HUES6 (cell line): ENCODE measurements at regions not wholly inside any gene's neighbourhood (a gene's known extent, or its start where the extent isn't known, plus 50 kb on each side); places are given as distances from the start of the nearest gene placed in this dataset.

Experiments used
- H3K27ac ChIP-seq: 2 replicates; pipeline ENCODE4 v1.7.0; 2013; ENCODE audit warnings: low read depth, mild to moderate bottlenecking, low read length, inconsistent platforms
- H3K27me3 ChIP-seq: 2 replicates; pipeline ENCODE4 v1.6.1; 2013; ENCODE audit warnings: low read length; ENCODE audit not compliant: control insufficient read depth, insufficient read depth
- H3K36me3 ChIP-seq: 2 replicates; pipeline ENCODE4 v1.6.1; 2013; ENCODE audit warnings: low read length; ENCODE audit not compliant: control insufficient read depth, insufficient read depth
- H3K4me1 ChIP-seq: 2 replicates; pipeline ENCODE4 v1.6.1; 2013; ENCODE audit warnings: low read length; ENCODE audit not compliant: control insufficient read depth, insufficient read depth
- H3K4me3 ChIP-seq: 2 replicates; pipeline ENCODE4 v1.5.1; 2013; ENCODE audit warnings: low read depth, low read length
- H3K9ac ChIP-seq: one replicate; pipeline ENCODE4 v1.6.1; 2013; ENCODE audit warnings: mild to moderate bottlenecking, low read length
- H3K9me3 ChIP-seq: 2 replicates; pipeline ENCODE4 v1.6.1; 2013; ENCODE audit warnings: low read depth, low read length; ENCODE audit not compliant: control insufficient read depth, insufficient read depth

DNA sequence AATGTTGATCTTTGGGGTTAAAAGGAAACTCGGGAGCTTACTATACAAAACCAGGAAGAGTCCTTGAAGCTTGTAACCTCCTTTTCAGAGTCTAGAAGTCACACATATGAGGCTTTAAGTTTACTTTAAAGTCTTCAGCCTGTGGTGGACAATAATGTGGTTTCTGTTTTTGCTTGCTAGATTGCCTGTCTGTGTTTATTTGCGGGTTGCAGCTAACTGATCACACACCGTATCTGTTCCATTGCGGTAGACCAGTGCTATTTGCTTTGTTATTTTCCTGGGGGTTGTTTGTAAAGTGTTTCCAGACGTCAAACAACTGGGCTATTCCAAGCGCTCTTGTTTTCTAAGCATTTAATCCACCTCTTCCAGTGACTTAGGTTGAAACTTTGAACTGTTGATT is 143.0 kb upstream of the GYPA start:
- Histone ChIP-seq H3K4me3 (no peak overlapping the region), H3K27ac (no peak overlapping the region), H3K27me3 (no peaks in the 10 kb centered on the region), H3K4me1 (0 out of 2 replicates have a peak, but pooled peaks cover 5% of the 10 kb centered on the region), H3K9ac (no peak overlapping the region), H3K36me3 (no peaks in the 10 kb centered on the region), H3K9me3 (no peaks in the 10 kb centered on the region)

DNA sequence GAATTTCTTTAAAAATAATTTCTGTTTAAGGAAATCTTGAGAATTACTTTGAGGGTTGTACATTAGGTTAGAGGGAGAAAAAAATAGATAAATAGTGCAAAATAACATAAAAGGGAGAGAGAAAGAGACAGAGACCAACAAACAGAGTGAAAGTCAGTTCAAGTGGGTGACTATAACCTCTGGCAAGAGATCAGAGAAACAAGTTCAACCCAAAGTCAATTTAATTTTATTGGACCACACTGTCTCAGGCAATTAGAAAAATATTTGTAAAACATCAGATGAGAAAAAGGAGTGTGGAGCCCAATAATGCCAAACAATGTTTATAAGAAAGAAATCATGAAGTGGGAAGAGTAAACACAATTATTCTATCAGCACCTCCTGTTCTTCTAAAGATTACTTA is 143.5 kb upstream of the GYPA start:
- Histone ChIP-seq H3K36me3 (no peaks in the 10 kb centered on the region), H3K4me1 (0 out of 2 replicates have a peak, but pooled peaks cover 5% of the 10 kb centered on the region), H3K27me3 (no peaks in the 10 kb centered on the region), H3K9me3 (no peaks in the 10 kb centered on the region), H3K4me3 (no peak overlapping the region), H3K9ac (no peak overlapping the region), H3K27ac (no peak overlapping the region)

DNA sequence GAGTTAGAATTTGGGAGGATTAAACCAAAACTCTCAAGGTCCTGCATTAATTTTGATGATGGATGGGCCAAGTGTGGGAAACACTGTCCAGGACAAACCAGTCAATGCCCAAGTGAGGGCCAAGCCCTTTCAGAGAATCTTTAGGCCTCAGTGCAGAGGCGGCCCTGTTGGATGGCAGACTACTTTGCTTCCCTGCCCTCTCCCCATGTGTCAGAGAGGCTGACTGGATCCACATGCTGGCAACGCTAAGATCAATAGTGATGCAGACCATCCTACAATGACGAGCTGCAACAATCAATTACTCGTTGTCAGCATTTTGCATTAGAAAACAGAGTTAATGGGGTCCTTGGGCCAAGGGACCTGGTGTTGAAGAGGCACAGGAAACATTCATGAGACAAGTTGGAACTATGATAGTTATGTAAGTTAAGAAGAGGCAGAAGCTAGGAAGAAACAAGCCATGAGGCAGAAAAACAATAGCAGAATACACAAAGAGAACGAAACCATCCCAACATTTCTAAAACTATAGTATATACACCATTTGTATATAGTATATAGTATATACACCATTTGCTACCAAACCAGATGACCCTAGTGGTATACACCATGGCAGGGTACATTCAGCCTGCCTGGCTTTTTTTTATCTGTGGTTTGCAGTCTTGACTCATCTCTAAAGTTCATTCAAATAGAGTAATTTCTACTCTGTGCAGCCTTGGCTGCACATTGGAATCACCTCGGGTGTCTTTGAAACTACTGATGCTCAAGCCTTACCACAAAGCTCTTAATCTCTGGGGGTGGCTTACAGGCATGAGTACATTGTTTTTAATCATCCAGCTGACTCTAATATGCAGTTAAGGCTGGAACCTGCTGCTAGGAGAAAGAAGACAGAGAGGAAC is 147.7 kb upstream of the GYPA start:
- no peak overlapping the region for H3K27ac ChIP-seq
- no peaks in the 10 kb centered on the region for H3K9me3 ChIP-seq
- H3K36me3 ChIP-seq = no peaks in the 10 kb centered on the region
- H3K4me1 ChIP-seq = 0 out of 2 replicates have a peak, but pooled peaks cover 5% of the 10 kb centered on the region
- H3K9ac ChIP-seq = no peak overlapping the region
- H3K4me3 ChIP-seq = no peak overlapping the region
- H3K27me3 ChIP-seq = no peaks in the 10 kb centered on the region

DNA sequence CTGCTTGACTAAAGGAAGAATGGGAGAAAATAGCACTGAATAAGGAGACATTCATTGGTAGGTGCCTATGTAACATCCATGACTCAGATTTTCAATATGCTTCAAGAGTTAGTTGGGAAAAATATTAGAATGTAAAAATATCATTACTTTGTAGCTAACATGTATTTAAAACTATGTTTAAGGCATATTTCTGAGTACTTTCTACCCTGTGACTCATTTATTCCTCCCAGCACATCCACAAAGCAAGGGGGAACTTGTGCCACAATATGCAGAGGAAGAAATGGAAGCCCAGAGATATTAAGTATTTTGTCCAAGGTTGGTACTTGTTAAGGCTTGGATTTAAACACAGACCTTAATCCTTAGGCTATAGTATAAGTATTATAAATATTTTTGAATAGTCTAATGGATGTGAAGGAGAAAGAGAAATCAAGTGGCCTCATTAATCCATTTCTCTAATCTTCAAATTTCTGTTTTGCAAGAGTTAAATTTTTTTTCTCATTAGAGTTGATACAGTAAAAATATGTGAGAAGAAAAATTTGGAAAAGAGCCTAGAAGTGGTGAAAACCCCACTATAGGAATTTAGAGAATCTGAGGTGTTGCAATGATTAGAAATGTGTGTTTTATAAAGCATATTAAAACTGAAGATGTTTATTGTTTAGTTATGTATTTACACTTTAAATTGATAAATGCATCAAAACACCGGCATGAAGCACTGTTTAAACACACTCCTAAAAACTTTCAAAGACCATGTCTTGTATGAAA is 149.3 kb upstream of the GYPA start:
- H3K4me1 ChIP-seq = 0 out of 2 replicates have a peak, but pooled peaks cover 5% of the 10 kb centered on the region
- no peaks in the 10 kb centered on the region for H3K36me3 ChIP-seq
- no peak overlapping the region for H3K9ac ChIP-seq
- H3K9me3 ChIP-seq = no peaks in the 10 kb centered on the region
- no peak overlapping the region for H3K4me3 ChIP-seq
- H3K27ac ChIP-seq = no peak overlapping the region
- no peaks in the 10 kb centered on the region for H3K27me3 ChIP-seq

DNA sequence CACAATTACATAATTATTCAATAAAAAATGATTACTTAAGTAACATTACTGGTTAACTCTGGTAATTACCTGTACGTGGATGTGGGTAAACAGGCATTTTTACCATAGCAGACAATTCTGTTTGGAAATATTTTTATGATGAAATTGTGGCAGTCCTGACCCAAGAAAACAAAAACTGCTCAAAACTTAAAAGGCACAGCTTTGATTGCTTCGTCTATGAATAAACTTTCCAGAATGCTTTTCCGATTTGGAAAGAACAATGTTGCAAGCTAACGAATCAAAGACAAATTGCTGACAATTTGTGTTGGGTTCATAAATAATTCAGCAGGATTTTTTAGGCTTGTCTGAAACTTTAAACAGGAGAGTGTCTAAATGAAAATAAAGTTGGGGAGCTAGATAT is 150.6 kb upstream of the GYPA start:
- H3K9me3 ChIP-seq = no peaks in the 10 kb centered on the region
- no peaks in the 10 kb centered on the region for H3K27me3 ChIP-seq
- H3K36me3 ChIP-seq = no peaks in the 10 kb centered on the region
- H3K4me3 ChIP-seq = no peak overlapping the region
- H3K4me1 ChIP-seq = 0 out of 2 replicates have a peak, but pooled peaks cover 5% of the 10 kb centered on the region
- no peak overlapping the region for H3K27ac ChIP-seq
- H3K9ac ChIP-seq = no peak overlapping the region

DNA sequence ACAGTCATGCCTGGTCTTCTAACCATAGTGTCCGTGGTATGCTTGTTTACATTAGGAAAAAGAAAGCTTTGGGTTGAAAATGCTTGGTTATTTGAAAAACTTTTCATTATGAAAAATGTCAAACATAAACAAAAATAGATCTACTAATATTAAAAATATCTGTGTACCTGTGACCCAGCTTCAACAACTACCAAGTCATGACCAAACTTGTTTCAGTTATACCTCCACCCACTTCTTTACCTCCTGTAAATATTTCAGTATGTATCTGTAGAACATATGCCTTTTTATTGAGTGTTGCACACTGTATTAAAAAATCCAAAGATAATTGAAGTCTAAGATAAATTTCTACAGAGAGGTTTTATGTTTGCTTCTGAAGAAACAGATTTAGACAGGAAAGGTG is 153.7 kb upstream of the GYPA start:
- H3K27ac ChIP-seq = no peak overlapping the region
- H3K36me3 ChIP-seq = no peaks in the 10 kb centered on the region
- no peak overlapping the region for H3K9ac ChIP-seq

DNA sequence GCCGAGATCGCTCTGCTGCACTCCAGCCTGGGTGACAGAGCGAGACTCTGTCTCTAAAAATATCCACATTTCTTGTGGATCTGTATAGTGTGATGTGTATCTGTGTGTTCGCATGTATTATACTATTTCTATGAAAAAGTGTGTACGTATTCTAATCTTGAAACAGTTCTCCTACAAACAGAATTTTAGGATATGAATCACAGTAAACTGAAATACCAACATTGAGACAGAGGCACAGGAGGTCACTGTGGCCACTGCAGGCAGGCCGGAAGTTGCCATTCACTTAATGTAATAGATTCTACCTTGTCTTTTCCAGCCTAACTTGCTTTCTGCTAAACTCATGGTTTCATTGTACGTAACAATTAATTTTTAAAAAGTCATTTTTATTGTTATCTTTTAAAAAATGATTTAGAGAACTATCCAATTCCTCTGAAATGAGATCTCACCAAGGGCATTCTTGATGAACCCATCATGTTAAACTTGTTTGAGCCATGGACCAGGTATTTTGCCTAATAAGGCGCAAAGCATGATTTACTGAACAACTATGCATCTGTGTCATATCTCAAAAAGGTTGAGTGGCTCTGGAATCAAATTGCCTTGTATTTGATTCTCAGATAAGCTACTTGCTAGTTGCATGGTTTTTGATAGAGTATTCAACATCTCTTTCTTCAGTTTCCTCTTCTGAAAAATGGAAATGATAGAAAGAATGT is 154.9 kb upstream of the GYPA start:
- H3K27ac ChIP-seq = no peak overlapping the region

More for the DNA sequence above, 153.7 kb upstream of the GYPA start:
- Histone ChIP-seq H3K27me3 (no peaks in the 10 kb centered on the region), H3K4me3 (no peak overlapping the region), H3K9me3 (no peaks in the 10 kb centered on the region), H3K4me1 (no peaks in the 10 kb centered on the region)

DNA sequence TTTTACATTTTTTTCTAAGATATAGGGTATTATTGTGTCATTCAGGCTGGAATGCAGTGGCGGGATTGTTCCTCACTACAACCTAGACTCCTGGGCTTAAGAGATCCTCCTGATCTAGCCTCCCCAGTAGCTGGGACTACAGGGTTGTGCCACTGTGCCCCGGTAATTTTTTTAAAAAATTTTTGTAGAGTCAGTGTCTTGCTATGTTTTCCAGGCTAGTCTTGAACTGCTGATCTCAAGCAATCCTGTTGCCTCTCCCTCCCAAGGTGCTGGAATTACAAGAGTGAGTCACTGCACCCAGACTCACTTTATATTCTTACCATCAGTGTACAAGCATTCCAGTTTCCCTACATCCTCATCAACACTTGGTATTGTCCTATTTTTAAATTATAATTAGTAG is 156.4 kb upstream of the GYPA start:
- Histone ChIP-seq H3K9ac (no peak overlapping the region), H3K4me1 (no peaks in the 10 kb centered on the region), H3K27ac (no peak overlapping the region), H3K4me3 (no peak overlapping the region), H3K27me3 (no peaks in the 10 kb centered on the region), H3K9me3 (no peaks in the 10 kb centered on the region), H3K36me3 (no peaks in the 10 kb centered on the region)

More for the DNA sequence above, 154.9 kb upstream of the GYPA start:
- Histone ChIP-seq H3K9ac (no peak overlapping the region), H3K4me1 (no peaks in the 10 kb centered on the region), H3K9me3 (no peaks in the 10 kb centered on the region), H3K27me3 (no peaks in the 10 kb centered on the region), H3K36me3 (no peaks in the 10 kb centered on the region), H3K4me3 (no peak overlapping the region)

DNA sequence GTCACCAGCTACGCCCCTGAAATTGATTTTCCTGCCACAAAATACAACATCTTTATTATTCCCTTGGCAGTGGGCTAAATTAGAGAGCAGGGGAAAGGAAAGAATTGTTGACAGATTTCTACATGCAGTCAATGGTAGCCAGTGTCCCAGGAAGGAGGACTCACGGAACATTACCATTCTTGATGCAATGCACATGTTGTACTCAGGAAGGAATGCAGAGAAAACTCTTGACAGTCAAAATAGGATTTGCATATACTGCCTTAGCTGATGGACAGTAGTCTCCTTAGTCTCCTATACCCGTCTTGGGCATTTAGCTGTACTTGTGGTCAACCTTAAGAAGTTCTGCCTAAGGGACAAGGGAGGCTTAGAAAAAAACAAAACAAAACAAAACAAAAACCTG is 158.0 kb upstream of the GYPA start:
- peaks cover 6% of the 10 kb centered on the region for H3K4me1 ChIP-seq
- H3K9me3 ChIP-seq = no peaks in the 10 kb centered on the region
- H3K36me3 ChIP-seq = no peaks in the 10 kb centered on the region
- no peak overlapping the region for H3K4me3 ChIP-seq
- no peak overlapping the region for H3K27ac ChIP-seq
- no peaks in the 10 kb centered on the region for H3K27me3 ChIP-seq
- H3K9ac ChIP-seq = no peak overlapping the region

DNA sequence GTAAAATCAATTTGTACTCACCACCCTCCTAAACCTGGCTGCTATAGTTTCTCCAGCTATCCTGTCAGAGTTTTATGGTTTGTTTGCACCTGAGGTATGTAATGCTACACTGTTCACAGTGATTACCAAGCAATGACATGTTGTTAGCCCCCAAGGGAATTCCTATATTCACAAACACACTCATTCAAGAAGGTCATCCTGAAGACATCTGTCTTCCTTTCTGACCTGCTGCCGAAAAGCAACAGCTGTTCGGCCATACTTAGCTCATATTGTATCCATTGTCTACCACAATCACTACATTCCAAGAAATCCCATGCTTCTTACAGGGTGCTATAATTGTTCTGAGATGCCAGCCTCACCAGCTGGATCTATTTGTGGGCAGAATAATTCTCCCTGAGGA is 160.1 kb upstream of the GYPA start:
- H3K9me3 ChIP-seq = no peaks in the 10 kb centered on the region
- H3K9ac ChIP-seq = no peak overlapping the region
- H3K36me3 ChIP-seq = no peaks in the 10 kb centered on the region
- H3K4me1 ChIP-seq = peaks cover 6% of the 10 kb centered on the region
- no peak overlapping the region for H3K4me3 ChIP-seq
- H3K27me3 ChIP-seq = no peaks in the 10 kb centered on the region
- H3K27ac ChIP-seq = no peak overlapping the region
